SK-N-DZ (cell line): ENCODE measurements at regions not wholly inside any gene's neighbourhood (a gene's known extent, or its start where the extent isn't known, plus 50 kb on each side); places are given as distances from the start of the nearest gene placed in this dataset.
"Not testable (repeated sequence)": the region's sequence is repeated elsewhere in the genome, so short reads cannot be mapped to it uniquely, and the experiment has no call there.

Source experiments
- DNase-seq: peaks from one replicate; pipeline ENCODE4 v3.0.0-alpha.2; 2015; ENCODE audit warnings: low spot score

DNA sequence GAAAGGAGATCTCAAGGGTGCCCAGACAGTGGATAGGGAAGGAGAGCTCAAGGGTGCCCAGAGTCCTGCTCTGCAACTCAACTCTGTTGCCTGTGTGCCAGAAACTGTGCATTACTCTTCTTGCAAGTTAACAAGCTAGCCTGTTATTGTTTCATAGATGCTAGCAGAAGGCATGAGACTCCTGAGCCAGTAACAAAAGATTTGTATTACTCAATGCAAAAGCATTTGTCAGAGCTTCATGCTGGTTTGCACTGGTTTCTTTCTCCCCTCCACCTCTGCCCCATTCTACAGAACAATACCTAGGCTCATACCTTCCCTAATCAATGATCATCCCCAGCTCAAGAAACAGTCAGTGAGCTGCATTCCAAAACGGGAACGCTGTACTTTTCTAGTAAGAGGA is 124.5 kb upstream of the NEIL3 start:
- no peak for DNase-seq

DNA sequence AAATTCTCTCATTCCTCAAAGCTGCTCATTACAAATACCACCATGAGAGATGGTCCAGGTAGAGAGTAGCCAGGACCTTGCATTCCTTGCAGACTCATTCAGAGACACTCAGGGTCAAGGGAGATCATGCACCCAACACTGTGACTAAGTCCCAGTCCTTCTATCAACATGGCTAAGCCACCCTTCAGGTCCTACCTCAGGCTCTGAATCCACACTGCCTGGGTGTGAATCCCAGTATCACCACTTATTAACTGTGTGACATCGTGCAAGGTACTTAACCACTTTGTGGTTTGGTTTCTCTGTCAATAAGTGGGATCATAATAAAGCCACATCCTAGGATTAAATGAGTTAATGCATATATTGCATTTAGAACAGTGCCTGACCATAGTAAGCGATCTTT is 124.1 kb upstream of the NEIL3 start:
- DNase-seq, result no peak

DNA sequence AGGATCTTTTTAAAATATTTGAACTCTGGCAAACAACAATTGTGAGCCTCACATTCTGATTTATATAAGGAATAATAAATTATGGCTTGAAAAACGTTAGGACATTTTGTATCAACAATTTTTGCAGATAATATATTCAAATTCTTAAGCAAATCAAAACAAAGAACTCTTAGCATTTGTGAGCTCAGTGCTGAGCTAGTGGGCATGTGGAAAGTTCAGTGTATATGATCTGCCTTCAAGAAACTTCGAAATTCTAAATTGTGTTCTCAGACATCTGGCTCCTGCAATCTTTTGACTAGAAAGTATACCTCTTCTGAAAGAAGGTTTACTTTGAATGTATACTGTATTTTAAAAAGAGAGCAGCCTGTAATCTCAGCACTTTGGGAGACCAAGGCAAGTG is 122.3 kb upstream of the NEIL3 start:
- DNase-seq, result no peak

DNA sequence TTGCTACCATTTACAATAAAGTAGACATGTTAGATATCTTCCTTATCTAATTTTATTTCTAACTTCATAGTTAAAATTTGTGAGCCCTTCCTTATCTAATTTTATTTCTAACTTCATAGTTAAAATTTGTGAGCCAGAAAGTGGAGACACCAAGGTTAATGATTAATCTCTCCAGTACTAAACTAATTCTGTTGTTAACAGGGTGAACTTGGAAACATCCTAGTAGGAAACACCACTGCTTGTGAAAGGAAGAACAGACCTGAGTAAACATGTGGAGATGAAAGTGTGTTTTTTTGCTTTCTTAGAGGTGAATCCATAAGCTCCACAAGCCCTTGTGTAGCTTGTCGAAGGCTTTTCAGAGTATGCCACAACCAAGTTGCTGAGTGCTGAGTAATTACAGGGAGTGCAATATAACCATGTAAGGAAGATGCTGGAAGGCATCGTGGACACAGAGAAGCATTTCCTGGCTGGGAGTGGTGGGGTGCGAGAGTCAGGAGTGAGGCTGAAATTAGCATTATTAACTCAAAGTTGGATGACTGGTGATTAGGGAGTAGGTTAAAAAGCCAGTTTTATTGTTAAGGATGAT is 118.6 kb upstream of the NEIL3 start:
- DNase-seq, result no peak

DNA sequence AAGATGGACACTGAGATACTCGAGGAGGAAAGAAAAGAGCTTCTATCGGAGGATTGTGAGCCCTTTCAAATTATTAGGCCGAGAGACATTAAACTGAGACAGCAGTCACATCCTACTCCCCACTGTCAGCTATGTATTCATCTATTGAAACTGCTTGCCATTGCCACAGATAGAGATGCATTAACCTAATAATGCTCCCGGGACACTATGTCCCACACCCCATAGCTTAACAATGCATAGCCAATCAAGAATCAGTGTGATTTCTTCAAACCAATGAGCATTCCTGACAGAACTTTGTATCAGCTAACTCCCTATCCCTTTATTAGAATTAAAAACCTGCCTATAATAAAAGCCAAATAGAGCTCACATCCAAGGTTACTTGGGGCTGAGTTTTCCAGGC is 118.1 kb upstream of the NEIL3 start:
- DNase-seq, result no peak

DNA sequence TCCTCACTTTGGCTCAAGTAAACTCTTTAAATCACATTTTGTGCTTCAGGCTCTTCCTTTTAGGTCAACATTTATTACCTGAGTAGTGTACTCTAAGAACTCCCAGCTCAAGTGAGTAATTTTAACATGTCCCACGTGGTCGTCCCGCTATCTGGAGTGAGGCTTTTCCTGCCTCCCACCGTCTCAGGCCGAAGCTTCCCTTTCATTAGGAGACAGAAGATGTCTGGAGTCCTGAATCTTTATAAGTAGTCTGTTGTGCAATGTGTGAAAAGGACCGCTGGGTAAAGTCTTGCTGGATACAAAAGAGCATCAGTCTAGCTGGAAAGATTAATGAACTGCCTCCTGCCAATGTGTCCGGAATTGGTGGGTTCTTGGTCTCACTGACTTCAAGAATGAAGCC is 117.7 kb upstream of the NEIL3 start:
- DNase-seq, result no peak

DNA sequence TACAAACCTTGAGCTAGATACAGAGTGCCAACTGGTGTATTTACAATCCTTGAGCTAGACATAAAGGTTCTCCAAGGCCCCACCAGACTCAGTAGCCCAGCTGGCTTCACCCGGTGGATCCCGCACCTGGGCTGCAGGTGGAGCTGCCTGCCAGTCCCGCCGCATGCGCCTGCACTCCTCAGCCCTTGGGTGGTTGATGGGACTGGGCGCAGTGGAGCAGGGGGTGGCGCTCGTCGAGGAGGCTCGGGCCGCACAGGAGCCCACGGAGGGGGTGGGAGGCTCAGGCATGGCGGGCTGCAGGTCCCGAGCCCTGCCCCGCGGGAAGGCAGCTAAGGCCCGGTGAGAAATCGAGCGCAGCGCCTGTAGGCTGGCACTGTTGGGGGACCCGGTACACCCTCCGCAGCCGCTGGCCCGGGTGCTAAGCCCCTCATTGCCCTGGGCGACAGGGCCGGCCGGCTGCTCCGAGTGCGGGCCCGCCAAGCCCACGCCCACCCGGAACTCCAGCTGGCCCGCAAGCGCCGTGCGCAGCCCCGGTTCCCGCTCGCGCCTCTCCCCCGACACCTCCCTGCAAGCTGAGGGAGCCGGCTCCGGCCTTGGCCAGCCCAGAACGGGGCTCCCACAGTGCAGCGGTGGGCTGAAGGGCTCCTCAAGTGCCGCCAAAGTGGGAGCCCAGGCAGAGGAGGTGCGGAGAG is 116.5 kb upstream of the NEIL3 start:
- not testable (repeated sequence) for DNase-seq

DNA sequence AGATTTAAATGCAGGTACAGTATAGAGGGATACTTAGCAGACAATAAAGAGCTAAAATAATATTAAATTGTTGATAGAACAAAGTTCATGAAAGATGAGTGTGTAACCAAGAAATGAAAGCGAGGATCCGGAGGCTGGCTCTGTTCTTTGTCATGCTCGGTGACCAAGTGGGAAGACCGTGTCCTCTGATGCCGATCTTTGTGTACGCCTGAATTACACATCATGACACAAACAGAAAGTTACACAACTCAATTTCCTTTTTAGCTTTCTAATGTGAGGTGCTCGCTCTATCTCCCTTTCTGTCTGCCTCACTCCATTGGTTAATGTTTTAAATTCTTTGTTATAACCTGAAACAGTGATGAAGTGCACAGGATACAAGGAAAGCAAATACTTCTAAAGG is 114.8 kb upstream of the NEIL3 start:
- DNase-seq, result peak; percentile 4

DNA sequence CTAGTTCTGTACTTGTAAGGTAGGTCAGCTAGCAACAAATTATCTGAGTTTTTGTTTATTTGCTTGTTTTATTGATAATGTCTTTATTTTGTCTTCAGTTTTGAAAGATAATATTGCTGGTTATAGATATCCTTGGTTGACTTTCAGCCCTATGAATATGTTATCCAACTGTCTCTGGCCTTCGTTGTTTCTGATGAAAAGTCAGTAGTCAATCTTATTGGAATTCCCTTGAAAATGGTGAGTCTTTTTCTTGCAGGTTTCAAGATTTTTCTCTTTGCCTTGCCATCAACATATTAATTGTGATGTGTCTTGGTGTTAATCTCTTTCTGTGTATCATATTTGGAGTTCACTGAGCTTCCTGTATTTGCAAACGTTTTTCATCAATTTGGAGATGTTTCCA is 113.1 kb upstream of the NEIL3 start:
- no peak for DNase-seq

DNA sequence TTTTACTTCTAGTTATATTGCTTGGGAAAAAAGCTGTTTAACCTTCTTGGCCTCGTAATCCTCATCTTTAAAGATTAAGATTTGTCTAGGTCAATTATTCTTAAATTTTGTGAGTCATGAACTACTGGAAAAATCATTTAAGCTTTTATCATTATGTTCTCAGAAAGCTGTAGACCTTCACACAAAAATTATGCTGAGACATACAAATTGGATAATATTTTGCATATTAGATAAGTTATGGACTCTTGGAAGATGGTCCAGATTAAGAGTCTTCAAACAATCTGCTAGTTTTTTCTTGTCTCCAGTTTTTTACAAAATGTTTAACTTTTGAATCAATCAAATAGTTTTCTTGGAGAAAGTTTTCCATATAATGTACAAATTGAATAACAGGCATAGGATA is 108.1 kb upstream of the NEIL3 start:
- no peak for DNase-seq

DNA sequence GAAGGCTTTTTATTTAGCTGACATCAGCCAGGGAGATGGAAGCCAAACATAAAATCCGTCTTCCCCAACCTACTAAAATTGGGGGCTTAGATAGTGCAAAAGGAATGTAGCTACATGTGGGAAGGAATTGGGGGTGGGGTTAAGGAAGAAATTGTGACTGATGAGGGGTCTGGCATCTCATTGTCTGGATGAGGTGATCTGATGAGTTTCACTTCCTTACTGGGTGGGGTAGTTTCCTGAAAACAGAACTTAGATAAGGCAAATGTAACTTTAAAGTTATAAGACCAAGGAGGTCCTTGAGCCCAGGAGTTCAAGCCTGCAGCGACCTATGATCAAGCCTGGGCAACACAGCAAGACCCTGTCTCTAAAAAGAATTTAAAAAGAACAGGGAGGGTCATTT is 105.5 kb upstream of the NEIL3 start:
- DNase-seq, result no peak

DNA sequence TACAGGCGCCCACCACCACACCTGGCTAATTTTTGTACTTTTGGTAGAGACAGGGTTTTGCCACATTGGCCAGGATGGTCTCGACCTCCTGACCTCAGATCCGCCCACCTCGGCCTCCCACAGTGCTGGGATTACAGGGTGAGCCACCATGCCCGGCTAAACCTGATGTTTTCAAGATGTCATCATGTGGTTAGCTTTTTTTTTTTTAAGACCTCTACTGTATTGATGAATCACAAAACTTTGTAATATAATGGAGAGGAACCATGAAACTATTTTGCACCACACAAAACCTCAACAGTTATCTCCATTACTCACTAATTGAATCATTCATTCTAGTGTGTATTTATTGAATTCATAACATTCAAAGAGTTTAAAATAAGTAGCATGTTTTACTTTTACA is 94.7 kb upstream of the NEIL3 start:
- DNase-seq, result no peak

DNA sequence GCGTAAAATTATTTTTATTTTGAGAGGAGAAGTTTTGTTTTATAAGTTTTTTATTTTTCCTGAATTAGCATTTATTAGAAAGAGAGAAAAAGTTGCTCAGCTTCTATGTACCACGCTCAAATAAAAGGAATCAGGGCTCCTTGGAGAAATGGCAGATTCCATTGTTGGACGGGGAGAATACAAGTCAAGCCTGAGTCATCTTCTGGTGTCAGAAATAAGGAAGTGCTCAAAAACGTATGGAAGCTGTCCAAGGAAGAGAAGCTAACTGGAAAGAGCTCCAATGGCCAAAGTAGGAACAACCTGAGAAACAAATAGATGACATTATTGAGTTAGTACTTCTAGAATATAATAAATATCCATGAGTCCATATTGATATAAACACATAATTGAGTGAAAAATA is 89.3 kb upstream of the NEIL3 start:
- no peak for DNase-seq

DNA sequence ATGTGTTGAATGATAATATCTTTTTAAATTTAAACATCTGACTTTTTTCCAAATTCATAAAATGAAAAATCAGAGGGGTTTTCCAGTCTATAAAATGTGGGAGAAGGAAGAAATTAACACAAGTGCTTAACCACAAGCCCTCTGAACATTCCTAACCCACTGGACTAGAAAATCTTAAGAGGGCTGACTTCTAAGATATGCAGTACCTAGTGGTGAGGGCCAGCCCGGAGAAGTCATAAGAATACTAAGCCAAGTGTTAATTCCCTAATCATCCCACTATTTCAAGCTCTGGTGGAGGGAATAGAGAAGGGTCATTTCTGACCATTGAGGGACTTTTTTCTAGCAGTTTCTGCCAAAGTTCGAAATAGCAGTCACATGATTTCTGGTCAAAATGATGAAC is 86.9 kb upstream of the NEIL3 start:
- no peak for DNase-seq

DNA sequence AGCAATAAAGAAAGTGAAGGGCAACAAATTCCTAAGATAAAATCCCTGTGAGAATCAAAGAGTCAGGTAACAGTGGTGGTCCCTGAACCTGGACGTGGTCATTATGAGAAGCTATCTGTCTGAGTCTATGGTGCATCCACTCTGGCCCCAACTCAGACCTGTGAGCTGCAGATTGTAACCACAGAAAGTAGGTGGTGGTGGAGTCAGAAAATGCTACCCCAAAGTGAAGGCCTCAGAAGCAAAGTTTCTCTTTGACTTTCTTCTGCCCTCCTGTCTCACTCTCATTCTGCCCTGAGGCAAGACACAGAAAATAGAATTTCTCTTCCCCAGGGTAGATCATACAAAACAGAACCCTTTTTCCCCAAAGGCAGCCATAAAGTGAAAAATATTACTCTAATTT is 84.1 kb upstream of the NEIL3 start:
- DNase-seq, result no peak

DNA sequence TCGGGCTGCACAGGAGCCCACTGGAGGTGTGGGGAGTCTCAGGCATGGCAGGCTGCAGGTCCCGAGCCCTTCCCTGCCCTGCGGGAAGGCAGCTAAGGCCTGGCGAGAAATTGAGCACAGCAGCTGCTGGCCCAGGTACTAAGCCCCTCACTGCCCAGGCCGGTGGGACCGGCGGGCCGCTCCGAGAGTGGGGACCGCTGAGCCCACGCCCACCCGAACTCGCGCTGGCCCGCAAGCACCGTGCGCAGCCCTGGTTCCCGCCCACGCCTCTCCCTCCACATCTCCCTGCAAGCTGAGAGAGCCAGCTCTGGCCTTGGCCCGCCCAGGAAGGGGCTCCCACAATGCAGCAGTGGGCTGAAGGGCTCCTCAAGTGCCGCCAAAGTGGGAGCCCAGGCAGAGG is 82.0 kb upstream of the NEIL3 start:
- no peak for DNase-seq

DNA sequence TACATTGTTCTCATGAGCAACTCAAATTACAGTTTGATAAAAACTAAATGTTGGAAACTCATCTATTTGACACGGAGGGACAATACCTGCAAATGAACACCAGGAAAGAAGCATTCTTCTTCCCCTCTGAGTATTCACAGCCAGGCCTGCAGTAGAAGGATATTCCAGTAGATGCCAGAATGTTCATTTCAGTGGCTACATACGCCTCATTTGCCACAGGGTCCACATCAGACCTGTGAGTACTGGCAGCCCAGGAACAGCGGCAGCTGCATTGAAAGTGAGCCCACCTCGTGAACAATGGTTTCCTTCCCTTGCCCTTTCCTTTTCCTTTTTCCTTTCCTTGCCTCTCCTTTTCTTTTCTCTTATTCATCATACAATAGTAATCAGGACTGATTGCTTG is 81.1 kb upstream of the NEIL3 start:
- no peak for DNase-seq

DNA sequence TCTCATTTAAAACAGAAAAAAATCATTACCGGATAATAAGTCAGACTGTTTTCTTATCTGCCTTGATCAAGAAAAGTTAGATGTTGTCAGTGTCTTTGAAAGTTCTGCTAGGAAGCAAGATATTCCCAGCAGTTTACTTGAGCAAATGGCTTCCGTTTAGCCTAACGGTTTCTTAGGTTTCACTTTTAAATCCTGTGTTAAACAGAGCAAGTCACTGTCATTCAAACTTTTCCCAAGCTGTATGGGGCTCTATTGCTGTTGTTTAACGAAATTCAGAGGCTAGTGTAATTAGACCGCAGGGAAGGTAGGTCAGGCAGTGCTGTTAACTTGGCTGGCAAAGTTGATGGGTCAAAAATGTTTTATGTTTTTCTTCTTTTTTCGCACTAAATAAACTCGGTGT is 80.3 kb upstream of the NEIL3 start:
- no peak for DNase-seq

DNA sequence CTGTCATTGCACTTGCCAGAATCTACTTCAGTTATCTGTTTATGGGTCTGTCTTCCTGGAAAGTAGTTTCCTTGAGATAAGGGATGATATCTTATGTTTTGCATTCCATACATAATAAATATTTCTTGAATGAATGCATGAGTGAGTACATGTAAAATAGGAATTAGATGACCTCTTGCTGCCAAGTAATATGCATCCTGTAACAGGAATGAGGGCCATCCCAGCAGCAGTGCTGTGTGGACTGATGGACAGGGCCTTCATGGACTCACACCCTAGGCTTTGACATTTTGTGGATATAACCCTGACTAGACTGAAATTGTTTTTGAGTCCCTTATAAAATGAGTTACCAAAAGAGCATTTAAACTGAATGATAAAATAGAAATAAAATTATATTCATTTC is 77.2 kb upstream of the NEIL3 start:
- no peak for DNase-seq

DNA sequence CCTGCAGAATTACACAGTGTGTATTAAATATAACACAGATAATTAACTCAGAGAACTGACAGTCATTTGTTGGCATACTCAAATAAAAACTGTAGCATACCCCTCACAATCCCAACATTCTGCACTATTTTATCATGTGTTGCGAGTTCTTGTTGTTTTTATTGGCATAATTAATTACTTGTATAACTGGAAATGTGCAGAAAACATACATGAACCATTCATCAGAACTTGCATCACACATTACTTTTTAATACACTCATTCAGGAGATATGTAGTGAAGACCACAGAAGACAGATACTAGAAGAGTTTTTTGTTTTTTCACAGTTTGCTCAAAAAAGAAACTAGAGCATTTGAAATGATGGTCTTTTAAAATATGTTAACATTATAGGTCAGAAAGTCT is 74.6 kb upstream of the NEIL3 start:
- no peak for DNase-seq

DNA sequence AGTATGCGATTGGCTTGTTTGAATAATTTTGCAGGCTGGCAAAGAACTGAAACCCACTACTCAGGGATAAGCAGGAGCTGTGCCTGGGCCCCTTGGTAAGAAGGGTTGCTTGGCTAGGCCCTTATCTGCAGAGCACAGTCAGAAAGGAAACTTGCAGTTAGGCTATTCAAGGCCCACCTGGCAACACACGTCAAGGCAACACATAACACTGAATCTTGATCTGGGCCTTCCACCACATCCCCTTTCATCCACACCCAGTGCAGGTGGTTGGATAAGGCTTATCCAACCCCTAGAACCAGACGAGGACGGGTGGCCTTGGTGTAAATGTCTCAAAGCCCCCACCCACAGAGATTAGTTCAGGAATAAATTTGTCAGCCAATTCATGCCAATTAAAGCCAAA is 72.8 kb upstream of the NEIL3 start:
- DNase-seq, result no peak

DNA sequence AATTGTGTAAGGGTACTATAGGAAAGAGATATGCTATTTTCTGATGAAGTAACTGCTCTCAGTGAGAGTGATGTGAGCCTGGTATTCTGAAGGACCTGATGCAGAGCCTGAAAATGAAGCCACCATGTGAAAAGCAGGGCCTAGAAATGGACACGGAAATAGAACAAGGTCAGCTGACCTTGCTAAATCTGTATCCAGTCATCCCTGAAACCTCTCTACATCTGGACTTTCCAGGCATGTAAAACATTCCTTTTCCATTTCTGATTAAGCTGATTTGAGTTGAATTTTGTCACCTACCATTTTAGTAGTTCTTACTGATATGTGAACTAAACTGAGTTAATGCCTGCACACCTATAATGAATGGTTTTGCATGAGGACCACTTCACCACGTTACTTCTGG is 72.4 kb upstream of the NEIL3 start:
- no peak for DNase-seq

DNA sequence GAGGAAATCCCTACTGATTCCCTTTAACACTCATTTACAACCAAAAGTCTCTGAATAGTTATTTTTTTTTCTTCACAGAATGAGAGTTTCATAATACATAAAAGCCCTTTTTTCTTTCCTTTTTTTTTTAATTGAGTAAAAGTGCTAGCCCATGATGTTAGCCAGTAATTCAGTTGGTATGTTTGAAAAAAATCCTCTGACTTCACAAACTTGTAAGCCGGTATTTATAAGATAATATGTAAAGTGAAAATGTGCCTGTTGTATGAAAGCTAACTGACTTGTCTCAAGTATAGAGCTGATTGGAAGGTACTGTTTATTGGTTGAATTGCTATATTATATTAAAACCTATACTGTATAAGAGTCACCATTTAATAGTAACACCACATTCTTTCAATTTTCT is 70.2 kb upstream of the NEIL3 start:
- no peak for DNase-seq

DNA sequence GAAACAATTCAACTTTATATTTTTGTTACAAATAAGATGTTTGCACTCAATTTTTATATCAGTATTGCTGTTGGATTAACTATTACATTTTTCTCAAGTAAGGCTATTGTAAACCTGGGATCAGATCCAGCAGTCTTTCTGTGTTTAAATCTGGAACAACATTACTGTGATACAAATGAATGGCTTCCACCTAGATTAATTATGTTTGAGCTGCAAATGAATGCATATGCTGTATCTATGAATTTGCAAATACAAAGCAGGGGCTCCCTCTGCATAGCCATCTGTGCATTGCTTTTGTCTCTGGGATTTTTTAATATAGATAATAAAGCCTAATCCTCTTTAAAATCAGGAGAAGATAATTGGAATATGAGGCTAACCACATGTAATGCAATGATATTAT is 69.8 kb upstream of the NEIL3 start:
- no peak for DNase-seq
